GM10248 (cell line): ENCODE measurements at regions not wholly inside any gene's neighbourhood (a gene's known extent, or its start where the extent isn't known, plus 50 kb on each side); places are given as distances from the start of the nearest gene placed in this dataset.

ENCODE experiments used
- CTCF ChIA-PET: fragments of 300-600 bp; sonication (Branson Sonifier 250); formaldehyde crosslinking; extraction: SDS; loops from one replicate; lab custom pipeline; 2021; ENCODE audit warnings: antibody characterized with exemption; lab: Yijun Ruan, JAX
- POLR2A ChIA-PET: fragments of 350-650 bp; sonication (Branson Sonifier 250); formaldehyde crosslinking; extraction: SDS; loops from one replicate; lab custom pipeline; 2020; ENCODE audit warnings: antibody characterized with exemption; lab: Yijun Ruan, JAX
- DNase-seq: peaks from one replicate; pipeline ENCODE4 v3.0.0; 2012; ENCODE audit errors: extremely low spot score
- TF ChIP-seq, protein P1 (sequence below): IDR thresholded peaks from 2 replicates; pipeline ENCODE4 v1.5.1; 2012; ENCODE audit warnings: mild to moderate bottlenecking, low read depth; ENCODE audit errors: extremely low read depth, missing control alignments, control extremely low read depth

DNA sequence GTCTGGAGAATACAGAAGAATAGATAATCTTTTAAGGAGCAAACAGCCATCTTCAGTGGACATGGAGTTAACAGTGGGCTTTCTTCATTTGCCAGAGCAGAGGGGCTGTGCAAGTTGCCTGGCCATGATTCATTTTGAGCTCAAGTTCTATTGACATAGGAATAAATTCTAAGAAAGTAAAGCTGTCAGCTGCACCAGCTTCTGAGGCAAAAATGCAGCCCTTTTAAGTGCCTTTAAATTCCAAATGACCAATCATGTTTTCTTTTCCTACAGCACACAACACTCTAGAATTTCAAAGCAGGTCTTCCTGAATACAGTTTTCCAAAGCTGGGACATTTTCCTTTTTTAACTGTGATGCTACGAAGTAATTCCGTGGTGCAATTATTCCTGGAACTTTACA is 246.4 kb upstream of the NT5C1B start:
- CTCF ChIA-PET: interaction anchor here (1.1 to 1.5 kb wide), 3 partner anchors 10 to 20 kb away, joined by 3 to 8 read pairs (median 5); no protein-coding TSS in a partner anchor
- TF ChIP-seq, protein P1, sequence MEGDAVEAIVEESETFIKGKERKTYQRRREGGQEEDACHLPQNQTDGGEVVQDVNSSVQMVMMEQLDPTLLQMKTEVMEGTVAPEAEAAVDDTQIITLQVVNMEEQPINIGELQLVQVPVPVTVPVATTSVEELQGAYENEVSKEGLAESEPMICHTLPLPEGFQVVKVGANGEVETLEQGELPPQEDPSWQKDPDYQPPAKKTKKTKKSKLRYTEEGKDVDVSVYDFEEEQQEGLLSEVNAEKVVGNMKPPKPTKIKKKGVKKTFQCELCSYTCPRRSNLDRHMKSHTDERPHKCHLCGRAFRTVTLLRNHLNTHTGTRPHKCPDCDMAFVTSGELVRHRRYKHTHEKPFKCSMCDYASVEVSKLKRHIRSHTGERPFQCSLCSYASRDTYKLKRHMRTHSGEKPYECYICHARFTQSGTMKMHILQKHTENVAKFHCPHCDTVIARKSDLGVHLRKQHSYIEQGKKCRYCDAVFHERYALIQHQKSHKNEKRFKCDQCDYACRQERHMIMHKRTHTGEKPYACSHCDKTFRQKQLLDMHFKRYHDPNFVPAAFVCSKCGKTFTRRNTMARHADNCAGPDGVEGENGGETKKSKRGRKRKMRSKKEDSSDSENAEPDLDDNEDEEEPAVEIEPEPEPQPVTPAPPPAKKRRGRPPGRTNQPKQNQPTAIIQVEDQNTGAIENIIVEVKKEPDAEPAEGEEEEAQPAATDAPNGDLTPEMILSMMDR: no peak
- no peak for DNase-seq
- POLR2A ChIA-PET: no interaction called here

GRCh38 chr2:18834341-18834740 is 245.0 kb upstream of the NT5C1B start:
- no peak for DNase-seq
- TF ChIP-seq, protein P1: no peak
- ChIA-PET POLR2A (no interaction called here), CTCF (interaction anchor here (0.6 to 1.2 kb wide), 3 partner anchors 8 to 13 kb away, joined by 3 read pairs; no protein-coding TSS in a partner anchor)

DNA sequence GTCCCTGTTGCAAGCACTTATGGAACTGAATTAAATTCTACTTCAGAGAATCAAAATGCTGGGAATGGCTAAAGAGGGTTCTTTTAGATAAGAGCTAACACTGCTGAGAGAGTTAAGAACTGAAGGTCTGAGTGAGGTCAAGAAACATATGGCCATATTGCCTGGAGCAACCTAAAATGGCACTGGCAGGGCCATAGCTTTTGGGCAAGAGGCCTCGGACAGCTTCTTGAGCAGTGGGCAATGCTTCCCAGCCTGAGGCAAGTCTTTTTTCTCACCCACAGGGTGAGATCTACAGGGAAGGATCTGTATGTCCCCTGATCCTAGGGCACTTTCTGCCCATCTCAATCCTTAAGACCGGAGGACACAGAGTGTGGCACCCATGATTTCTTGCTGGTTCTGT is 244.6 kb upstream of the NT5C1B start:
- ChIA-PET POLR2A (no interaction called here), CTCF (interaction anchor here (0.7 to 1.2 kb wide), 2 partner anchors 10 to 54 kb away, joined by 3 read pairs; no protein-coding TSS in a partner anchor)
- TF ChIP-seq, protein P1: no peak
- no peak for DNase-seq

DNA sequence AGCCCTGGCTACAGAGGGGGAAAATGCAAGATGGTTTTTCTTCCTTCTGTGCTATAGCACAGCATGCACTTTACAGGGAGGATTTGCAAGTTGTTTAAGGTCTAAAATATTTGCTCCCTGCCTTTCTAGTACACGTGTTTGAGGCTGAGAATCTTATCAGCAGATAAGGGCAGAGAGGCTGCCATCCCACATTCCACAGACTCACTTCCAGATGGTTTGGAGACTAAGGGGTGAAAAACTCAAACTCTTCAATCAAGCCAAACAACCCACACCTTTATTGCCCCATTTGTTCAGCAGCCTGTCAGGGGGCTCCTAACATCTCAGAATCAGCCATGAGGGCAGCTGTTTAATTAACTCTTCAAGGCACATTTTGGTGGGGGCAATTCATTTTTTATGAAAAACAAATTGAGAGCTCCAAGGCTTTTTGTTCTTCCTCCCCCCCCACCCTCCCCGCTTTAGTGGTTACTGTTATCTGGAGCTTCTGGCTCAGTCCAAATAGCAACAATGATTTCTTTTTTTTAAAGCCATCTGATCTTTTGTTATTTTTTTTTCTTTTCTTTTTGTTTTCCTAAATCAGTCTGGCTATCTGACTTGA is 242.6 kb upstream of the NT5C1B start:
- TF ChIP-seq, protein P1: no peak
- DNase-seq: no peak
- CTCF ChIA-PET: no interaction called here
- POLR2A ChIA-PET: no interaction called here

- ChIA-PET POLR2A (no interaction called here), CTCF (no interaction called here)
- no peak for DNase-seq
- TF ChIP-seq, protein P1: no peak
These were observed 241.6 kb upstream of the NT5C1B start for GRCh38 chr2:18830962-18831361.

DNA sequence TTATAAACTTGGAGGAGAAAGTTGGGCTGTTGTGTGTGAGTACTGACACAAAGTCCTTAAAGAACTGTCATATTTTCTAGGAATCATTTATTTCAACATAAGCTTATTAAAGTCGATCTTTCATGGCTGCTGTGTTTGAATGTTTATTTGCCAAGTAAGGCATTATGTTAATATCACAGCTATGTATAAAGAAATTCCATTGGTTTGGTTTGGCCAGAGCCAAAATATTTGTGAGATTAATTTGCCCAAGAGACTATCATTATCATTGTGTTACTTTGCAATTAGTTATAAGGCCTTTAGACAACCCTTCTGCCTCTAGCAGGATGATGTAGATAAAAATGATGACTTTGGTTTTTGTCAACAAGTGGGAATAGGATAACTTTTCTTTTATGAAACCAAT is 240.6 kb upstream of the NT5C1B start:
- ChIA-PET POLR2A (no interaction called here), CTCF (interaction anchor here (1.4 kb wide), 1 partner anchor 10 kb away, joined by 3 read pairs; no protein-coding TSS in a partner anchor)
- TF ChIP-seq, protein P1: no peak
- no peak for DNase-seq
